WERI-Rb-1 (cell line): ENCODE measurements at regions not wholly inside any gene's neighbourhood (a gene's known extent, or its start where the extent isn't known, plus 50 kb on each side); places are given as distances from the start of the nearest gene placed in this dataset.

Source experiments
- DNase-seq: peaks from one replicate; pipeline ENCODE4 v3.0.0-alpha.2; 2020
- H3K27ac ChIP-seq: fragments of 250-450 bp; sonication (Bioruptor Pico); 2 replicates; pipeline ENCODE4 v1.5.1; 2020; ENCODE audit warnings: mild to moderate bottlenecking, moderate library complexity
- H3K27me3 ChIP-seq: fragments of 250-450 bp; sonication (Bioruptor Pico); 2 replicates; pipeline ENCODE4 v1.5.1; 2021; ENCODE audit warnings: mild to moderate bottlenecking, low read depth, moderate library complexity; ENCODE audit not compliant: insufficient read depth, severe bottlenecking
- H3K36me3 ChIP-seq: fragments of 250-450 bp; sonication (Bioruptor Pico); 2 replicates; pipeline ENCODE4 v1.5.1; 2020; ENCODE audit warnings: mild to moderate bottlenecking, moderate library complexity
- H3K4me3 ChIP-seq: 2 replicates; pipeline ENCODE4 v1.5.1; 2011; ENCODE audit warnings: low read depth, mild to moderate bottlenecking, control low read depth, low read length
- H3K9me3 ChIP-seq: fragments of 250-450 bp; sonication (Bioruptor Pico); 2 replicates; pipeline ENCODE4 v1.5.1; 2021; ENCODE audit warnings: mild to moderate bottlenecking, moderate library complexity; ENCODE audit not compliant: severe bottlenecking
- TF ChIP-seq, protein P1 (sequence below): IDR thresholded peaks from 2 replicates; pipeline ENCODE4 v1.5.1; 2011; ENCODE audit warnings: low read depth, mild to moderate bottlenecking, control low read depth, inconsistent platforms, low read length

GRCh38 chr14:54333511-54333910 lies 63.3 kb upstream of the CDKN3 start:
- Histone ChIP-seq H3K4me3 (no peak overlapping the region), H3K36me3 (no peaks in the 10 kb centered on the region), H3K27ac (no peak overlapping the region), H3K9me3 (no peaks in the 10 kb centered on the region), H3K27me3 (peaks cover 73% of the 10 kb centered on the region)
- TF ChIP-seq, protein P1, sequence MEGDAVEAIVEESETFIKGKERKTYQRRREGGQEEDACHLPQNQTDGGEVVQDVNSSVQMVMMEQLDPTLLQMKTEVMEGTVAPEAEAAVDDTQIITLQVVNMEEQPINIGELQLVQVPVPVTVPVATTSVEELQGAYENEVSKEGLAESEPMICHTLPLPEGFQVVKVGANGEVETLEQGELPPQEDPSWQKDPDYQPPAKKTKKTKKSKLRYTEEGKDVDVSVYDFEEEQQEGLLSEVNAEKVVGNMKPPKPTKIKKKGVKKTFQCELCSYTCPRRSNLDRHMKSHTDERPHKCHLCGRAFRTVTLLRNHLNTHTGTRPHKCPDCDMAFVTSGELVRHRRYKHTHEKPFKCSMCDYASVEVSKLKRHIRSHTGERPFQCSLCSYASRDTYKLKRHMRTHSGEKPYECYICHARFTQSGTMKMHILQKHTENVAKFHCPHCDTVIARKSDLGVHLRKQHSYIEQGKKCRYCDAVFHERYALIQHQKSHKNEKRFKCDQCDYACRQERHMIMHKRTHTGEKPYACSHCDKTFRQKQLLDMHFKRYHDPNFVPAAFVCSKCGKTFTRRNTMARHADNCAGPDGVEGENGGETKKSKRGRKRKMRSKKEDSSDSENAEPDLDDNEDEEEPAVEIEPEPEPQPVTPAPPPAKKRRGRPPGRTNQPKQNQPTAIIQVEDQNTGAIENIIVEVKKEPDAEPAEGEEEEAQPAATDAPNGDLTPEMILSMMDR = no peak
- DNase-seq = no peak

DNA sequence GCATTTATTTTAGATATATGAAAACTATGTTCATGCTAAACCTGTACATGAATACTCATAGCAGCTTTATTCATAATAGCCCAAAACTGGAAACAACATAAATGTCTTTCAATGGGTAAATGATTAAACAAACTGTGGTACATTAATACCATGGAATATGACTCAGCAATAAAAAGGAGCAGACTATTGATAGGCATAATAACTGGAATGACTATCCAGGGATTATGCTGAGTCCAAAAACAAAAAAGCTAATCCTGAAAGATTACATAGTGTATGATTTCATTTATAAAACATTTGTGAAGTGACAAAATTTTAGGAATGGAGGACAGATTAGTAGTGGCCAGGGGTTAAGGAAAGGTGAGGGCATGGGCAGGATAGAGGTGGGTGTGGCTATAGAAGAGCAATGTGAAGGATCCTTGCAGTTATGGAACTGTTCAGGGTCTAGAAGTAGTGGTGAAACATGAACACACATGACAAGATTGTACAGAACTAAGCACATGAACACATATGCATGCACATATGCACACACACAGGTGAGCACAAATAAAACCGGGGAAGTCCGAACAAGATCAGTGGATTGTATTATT lies 61.1 kb upstream of the CDKN3 start:
- no peak overlapping the region for H3K27ac ChIP-seq

GRCh38 chr14:54337314-54337713 lies 59.5 kb upstream of the CDKN3 start:
- TF ChIP-seq, protein P1 = no peak
- no peak for DNase-seq
- Histone ChIP-seq H3K36me3 (no peaks in the 10 kb centered on the region), H3K9me3 (no peaks in the 10 kb centered on the region), H3K4me3 (no peak overlapping the region), H3K27ac (no peak overlapping the region), H3K27me3 (peaks cover 48% of the 10 kb centered on the region)

More for the DNA sequence above, 61.1 kb upstream of the CDKN3 start:
- DNase-seq = no peak
- H3K27me3 ChIP-seq = peaks cover 60% of the 10 kb centered on the region
- no peaks in the 10 kb centered on the region for H3K9me3 ChIP-seq
- no peaks in the 10 kb centered on the region for H3K36me3 ChIP-seq
- TF ChIP-seq, protein P1 = no peak
- H3K4me3 ChIP-seq = no peak overlapping the region

- Histone ChIP-seq H3K36me3 (no peaks in the 10 kb centered on the region), H3K27me3 (peaks cover 38% of the 10 kb centered on the region), H3K4me3 (no peak overlapping the region), H3K9me3 (no peaks in the 10 kb centered on the region), H3K27ac (no peak overlapping the region)
- no peak for DNase-seq
- TF ChIP-seq, protein P1 = peak; percentile 37
These were observed 58.0 kb upstream of the CDKN3 start for GRCh38 chr14:54338696-54339317.

GRCh38 chr14:54339771-54340170 lies 57.0 kb upstream of the CDKN3 start:
- peaks cover 28% of the 10 kb centered on the region for H3K27me3 ChIP-seq
- TF ChIP-seq, protein P1 = no peak
- H3K9me3 ChIP-seq = no peaks in the 10 kb centered on the region
- H3K27ac ChIP-seq = no peak overlapping the region
- H3K36me3 ChIP-seq = no peaks in the 10 kb centered on the region
- no peak for DNase-seq
- no peak overlapping the region for H3K4me3 ChIP-seq

DNA sequence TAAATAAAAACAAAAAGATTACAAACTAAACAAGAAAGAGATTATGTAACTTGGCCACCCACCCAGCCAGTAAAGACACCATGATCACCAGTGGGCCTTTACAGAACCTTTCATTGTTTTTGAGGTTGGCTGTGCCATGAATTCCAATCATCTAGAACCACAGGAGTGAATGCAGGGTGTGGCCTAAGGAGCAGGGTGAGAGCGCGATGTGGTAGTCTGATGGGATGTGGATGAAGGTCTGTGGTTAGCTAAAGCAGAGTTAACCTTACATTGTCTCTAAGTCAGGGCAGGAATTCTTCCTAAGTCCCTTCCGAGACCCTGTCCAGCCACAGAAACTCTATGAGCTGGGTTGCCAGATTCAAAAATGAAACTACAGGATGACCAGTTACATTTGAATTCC lies 54.0 kb upstream of the CDKN3 start:
- Histone ChIP-seq H3K27me3 (peaks cover 9% of the 10 kb centered on the region), H3K9me3 (no peaks in the 10 kb centered on the region), H3K36me3 (no peaks in the 10 kb centered on the region), H3K4me3 (no peak overlapping the region), H3K27ac (no peak overlapping the region)
- TF ChIP-seq, protein P1 = no peak
- no peak for DNase-seq
